SK-N-SH treated with all-trans-retinoic acid at 6 μM for 48 hours (cell line): ENCODE measurements at regions not wholly inside any gene's neighbourhood (a gene's known extent, or its start where the extent isn't known, plus 50 kb on each side); places are given as distances from the start of the nearest gene placed in this dataset.

Experiments used
- ARNTL ChIP-seq: fragments of 450-650 bp; formaldehyde crosslinking; IDR thresholded peaks from 2 replicates; pipeline ENCODE4 v1.5.0; 2020; ENCODE audit warnings: low read depth, mild to moderate bottlenecking, moderate library complexity, borderline replicate concordance
- CSDC2 ChIP-seq: fragments of 250-450 bp; sonication (Bioruptor Pico); IDR thresholded peaks from 2 replicates; pipeline ENCODE4 v1.5.0; 2020; ENCODE audit warnings: mild to moderate bottlenecking, moderate library complexity
- OSR1 ChIP-seq: fragments of 250-450 bp; sonication (Bioruptor Pico); IDR thresholded peaks from 2 replicates; pipeline ENCODE4 v1.8.0; 2022; ENCODE audit warnings: moderate library complexity, mild to moderate bottlenecking, inconsistent platforms
- PPARA ChIP-seq: fragments of 250-450 bp; sonication (Bioruptor Pico); IDR thresholded peaks from 2 replicates; pipeline ENCODE4 v1.5.0; 2020; ENCODE audit warnings: mild to moderate bottlenecking, borderline replicate concordance
- TF ChIP-seq, protein P1 (sequence below): fragments of 250-450 bp; sonication (Bioruptor Pico); IDR thresholded peaks from 2 replicates; pipeline ENCODE4 v1.8.0; 2021; ENCODE audit warnings: low read depth, mild to moderate bottlenecking, moderate library complexity, borderline replicate concordance

DNA sequence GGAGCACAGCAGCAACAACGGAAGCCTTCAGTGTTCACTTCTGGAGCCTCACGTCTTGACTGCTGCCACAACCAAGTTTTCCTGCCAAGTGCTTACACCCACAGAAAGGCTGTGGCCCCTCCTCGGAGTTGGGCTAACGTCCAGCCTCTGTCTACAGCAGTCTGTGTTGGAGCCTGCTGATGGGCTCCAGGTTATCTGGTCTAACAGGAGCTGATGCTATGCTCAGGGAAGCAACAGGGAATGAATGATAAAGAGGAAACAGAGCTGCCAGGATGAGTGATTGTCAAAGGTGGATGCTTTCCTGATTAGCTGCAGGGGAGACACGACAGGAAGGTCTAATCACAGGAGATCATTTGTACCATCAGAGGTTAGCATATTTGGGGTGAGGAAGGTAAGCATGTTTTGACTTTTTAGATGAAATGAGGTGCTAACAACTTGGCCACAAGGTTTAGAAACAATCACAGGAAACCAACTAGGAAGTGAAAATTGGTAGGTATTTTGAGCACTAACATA is 53.8 kb upstream of the RCBTB2 start:
- TF ChIP-seq PPARA (CRISPR knock-in tag) (no peak), OSR1 (CRISPR knock-in tag) (no peak), CSDC2 (CRISPR knock-in tag) (no peak), ARNTL (CRISPR knock-in tag) (no peak)
- TF ChIP-seq, protein P1, sequence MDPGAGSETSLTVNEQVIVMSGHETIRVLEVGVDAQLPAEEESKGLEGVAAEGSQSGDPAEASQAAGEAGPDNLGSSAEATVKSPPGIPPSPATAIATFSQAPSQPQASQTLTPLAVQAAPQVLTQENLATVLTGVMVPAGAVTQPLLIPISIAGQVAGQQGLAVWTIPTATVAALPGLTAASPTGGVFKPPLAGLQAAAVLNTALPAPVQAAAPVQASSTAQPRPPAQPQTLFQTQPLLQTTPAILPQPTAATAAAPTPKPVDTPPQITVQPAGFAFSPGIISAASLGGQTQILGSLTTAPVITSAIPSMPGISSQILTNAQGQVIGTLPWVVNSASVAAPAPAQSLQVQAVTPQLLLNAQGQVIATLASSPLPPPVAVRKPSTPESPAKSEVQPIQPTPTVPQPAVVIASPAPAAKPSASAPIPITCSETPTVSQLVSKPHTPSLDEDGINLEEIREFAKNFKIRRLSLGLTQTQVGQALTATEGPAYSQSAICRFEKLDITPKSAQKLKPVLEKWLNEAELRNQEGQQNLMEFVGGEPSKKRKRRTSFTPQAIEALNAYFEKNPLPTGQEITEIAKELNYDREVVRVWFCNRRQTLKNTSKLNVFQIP (CRISPR knock-in tag), result no peak
